Epithelial cell of prostate (primary cell): ENCODE measurements at regions not wholly inside any gene's neighbourhood (a gene's known extent, or its start where the extent isn't known, plus 50 kb on each side); places are given as distances from the start of the nearest gene placed in this dataset.
A peak's percentile ranks its signal among the peaks of the same experiment; 100 is the strongest.

Source experiments
- DNase-seq: peaks from one replicate; pipeline ENCODE4 v3.0.0-alpha.2; 2011; ENCODE audit warnings: low read depth, low spot score
- H3K27ac ChIP-seq: fragments of 450-650 bp; 2 replicates; pipeline ENCODE4 v1.5.1; 2017; ENCODE audit warnings: mild to moderate bottlenecking

- H3K27ac ChIP-seq = no peak overlapping the region
- DNase-seq = peak; percentile 36
These were observed 206.1 kb upstream of the NPSR1 start for GRCh38 chr7:34451923-34452322.

- no peak overlapping the region for H3K27ac ChIP-seq
- DNase-seq = no peak
These were observed 205.7 kb upstream of the NPSR1 start for GRCh38 chr7:34452363-34452762.

- no peak overlapping the region for H3K27ac ChIP-seq
- DNase-seq = no peak
These were observed 204.9 kb upstream of the NPSR1 start for GRCh38 chr7:34453150-34453549.

- DNase-seq = no peak
- no peak overlapping the region for H3K27ac ChIP-seq
These were observed 203.6 kb upstream of the NPSR1 start for GRCh38 chr7:34454381-34454780.

- H3K27ac ChIP-seq = no peak overlapping the region
- no peak for DNase-seq
These were observed 200.7 kb upstream of the NPSR1 start for GRCh38 chr7:34457329-34457728.

GRCh38 chr7:34463830-34464229, 194.2 kb upstream of the NPSR1 start:
- DNase-seq = peak; percentile 88
- peak overlapping the region; percentile 58 for H3K27ac ChIP-seq

- no peak overlapping the region for H3K27ac ChIP-seq
- DNase-seq = no peak
These were observed 186.2 kb upstream of the NPSR1 start for GRCh38 chr7:34471844-34472243.

GRCh38 chr7:34486371-34486770, 171.6 kb upstream of the NPSR1 start:
- no peak for DNase-seq
- no peak overlapping the region for H3K27ac ChIP-seq

- DNase-seq = no peak
- H3K27ac ChIP-seq = no peak overlapping the region
These were observed 170.5 kb upstream of the NPSR1 start for GRCh38 chr7:34487391-34488115.

- no peak overlapping the region for H3K27ac ChIP-seq
- no peak for DNase-seq
These were observed 169.3 kb upstream of the NPSR1 start for GRCh38 chr7:34488766-34489165.

- H3K27ac ChIP-seq = no peak overlapping the region
- no peak for DNase-seq
These were observed 166.1 kb upstream of the NPSR1 start for GRCh38 chr7:34491899-34492298.

- no peak overlapping the region for H3K27ac ChIP-seq
- no peak for DNase-seq
These were observed 164.3 kb upstream of the NPSR1 start for GRCh38 chr7:34493752-34494151.

GRCh38 chr7:34497153-34497777, 160.8 kb upstream of the NPSR1 start:
- DNase-seq = no peak
- H3K27ac ChIP-seq = no peak overlapping the region

GRCh38 chr7:34501156-34501555, 156.9 kb upstream of the NPSR1 start:
- no peak for DNase-seq
- H3K27ac ChIP-seq = no peak overlapping the region

- DNase-seq = no peak
- no peak overlapping the region for H3K27ac ChIP-seq
These were observed 150.8 kb upstream of the NPSR1 start for GRCh38 chr7:34507191-34507590.

- no peak overlapping the region for H3K27ac ChIP-seq
- no peak for DNase-seq
These were observed 134.6 kb upstream of the NPSR1 start for GRCh38 chr7:34523226-34523918.

- no peak overlapping the region for H3K27ac ChIP-seq
- DNase-seq = no peak
These were observed 127.8 kb upstream of the NPSR1 start for GRCh38 chr7:34530259-34530658.

GRCh38 chr7:34539003-34539402, 119.0 kb upstream of the NPSR1 start:
- H3K27ac ChIP-seq = no peak overlapping the region
- DNase-seq = no peak

- H3K27ac ChIP-seq = no peak overlapping the region
- DNase-seq = no peak
These were observed 113.4 kb upstream of the NPSR1 start for GRCh38 chr7:34544621-34545020.

GRCh38 chr7:34550996-34551395, 107.0 kb upstream of the NPSR1 start:
- DNase-seq = no peak
- H3K27ac ChIP-seq = no peak overlapping the region

- no peak overlapping the region for H3K27ac ChIP-seq
- no peak for DNase-seq
These were observed 105.5 kb upstream of the NPSR1 start for GRCh38 chr7:34552502-34552901.
